Caco-2 (cell line): ENCODE measurements at regions not wholly inside any gene's neighbourhood (a gene's known extent, or its start where the extent isn't known, plus 50 kb on each side); places are given as distances from the start of the nearest gene placed in this dataset.

Experiments
- BruUV-seq: library from RNA; stranded (reverse); fragments of 400-500 nt; replicated peaks from 2 replicates; lab custom pipeline; 2021; lab: Mats Ljungman, UMichigan
- CTCF ChIA-PET: fragments of 300-600 bp; sonication (Branson Sonifier 250); formaldehyde crosslinking; loops from one replicate; lab custom pipeline; 2022; ENCODE audit warnings: antibody characterized with exemption; lab: Charles Lee
- POLR2A ChIA-PET: fragments of 300-600 bp; sonication (Branson Sonifier 250); formaldehyde crosslinking; loops from one replicate; lab custom pipeline; 2022; ENCODE audit warnings: antibody characterized with exemption; lab: Charles Lee
- DNase-seq, 2 experiments: peaks; one replicate each; pipeline versions ENCODE4 v3.0.0 to v3.0.0-alpha.2; 2020 to 2022
- H3K27me3 ChIP-seq: replicated peaks from 2 replicates; pipeline ENCODE4 v1.6.0; 2011; ENCODE audit warnings: low read length; ENCODE audit not compliant: control insufficient read depth, insufficient read depth
- H3K36me3 ChIP-seq: 2 replicates; pipeline ENCODE4 v1.5.1; 2011; ENCODE audit warnings: low read length; ENCODE audit not compliant: control insufficient read depth, insufficient read depth
- H3K4me1 ChIP-seq: fragments of 250-450 bp; sonication (Bioruptor Pico); 2 replicates; pipeline ENCODE4 v1.5.1; 2020; ENCODE audit warnings: mild to moderate bottlenecking
- H3K4me3 ChIP-seq: 2 replicates; pipeline ENCODE4 v1.5.1; 2011; ENCODE audit warnings: low read depth, mild to moderate bottlenecking, control low read depth, low read length
- H3K9me3 ChIP-seq: fragments of 250-450 bp; sonication (Bioruptor Pico); 2 replicates; pipeline ENCODE4 v1.5.1; 2020; ENCODE audit warnings: mild to moderate bottlenecking, moderate library complexity
- H3K27ac Mint-ChIP-seq: one replicate; pipeline ENCODE4 v1.8.0; 2022; ENCODE audit warnings: mixed read lengths; ENCODE audit not compliant: unreplicated experiment
- H3K27me3 Mint-ChIP-seq: one replicate; pipeline ENCODE4 v1.8.0; 2022; ENCODE audit warnings: mixed read lengths; ENCODE audit not compliant: insufficient read depth, unreplicated experiment
- H3K36me3 Mint-ChIP-seq: one replicate; pipeline ENCODE4 v1.8.0; 2022; ENCODE audit warnings: mild to moderate bottlenecking, mixed read lengths; ENCODE audit not compliant: insufficient read depth, unreplicated experiment
- H3K4me1 Mint-ChIP-seq: one replicate; pipeline ENCODE4 v1.8.0; 2022; ENCODE audit warnings: low read depth, mixed read lengths; ENCODE audit not compliant: unreplicated experiment
- H3K4me3 Mint-ChIP-seq: one replicate; pipeline ENCODE4 v1.8.0; 2022; ENCODE audit warnings: mild to moderate bottlenecking, moderate library complexity, mixed read lengths; ENCODE audit not compliant: unreplicated experiment
- H3K9me3 Mint-ChIP-seq: one replicate; pipeline ENCODE4 v1.8.0; 2022; ENCODE audit warnings: mixed read lengths; ENCODE audit not compliant: unreplicated experiment
- CTCF ChIP-seq, 2 experiments: fragments of 200-600 bp in 1 of 2; IDR thresholded peaks; 1 replicate in 1 of 2; 2 replicates in 1 of 2; pipeline versions ENCODE4 v1.5.1 to v1.8.0; 2011 to 2022; ENCODE audit warnings: antibody characterized with exemption in 1 of 2, control low read depth in 1 of 2, inconsistent platforms in 1 of 2, low read depth in 1 of 2, low read length in 1 of 2, mild to moderate bottlenecking in 1 of 2, moderate library complexity in 1 of 2; ENCODE audit not compliant: insufficient read depth in 1 of 2, severe bottlenecking in 1 of 2, unreplicated experiment in 1 of 2
- intact Hi-C: fragments of 100-400 bp; cut with micrococcal nuclease; formaldehyde crosslinking; loops from one replicate; pipeline ENCODE4 v1.10.0; 2022; ENCODE audit not compliant: unreplicated experiment

GRCh38 chr7:54069843-54070242 is 472.3 kb upstream of the VSTM2A start:
- H3K27ac Mint-ChIP-seq, result no peak overlapping the region
- H3K9me3 Mint-ChIP-seq, result no peaks in the 10 kb centered on the region
- intact Hi-C loops, result no loop called here
- no peak overlapping the region for H3K4me3 Mint-ChIP-seq
- H3K27me3 Mint-ChIP-seq, result peaks cover 2% of the 10 kb centered on the region
- Histone ChIP-seq H3K4me3 (no peak overlapping the region), H3K27me3 (no peaks in the 10 kb centered on the region), H3K4me1 (no peaks in the 10 kb centered on the region), H3K9me3 (no peaks in the 10 kb centered on the region), H3K36me3 (no peaks in the 10 kb centered on the region)
- CTCF ChIA-PET, result no interaction called here
- no peak for DNase-seq
- TF ChIP-seq CTCF (IDR thresholded peaks at IDR 0.05; ENCODE audit: insufficient read depth in 1 of 2, low read depth in 1 of 2, low read length in 1 of 2, severe bottlenecking in 1 of 2, unreplicated experiment in 1 of 2), result no peak
- no peaks in the 10 kb centered on the region for H3K36me3 Mint-ChIP-seq
- H3K4me1 Mint-ChIP-seq, result no peaks in the 10 kb centered on the region
- POLR2A ChIA-PET, result no interaction called here
- no TSS peak for BruUV-seq

GRCh38 chr7:54072710-54073109 is 469.5 kb upstream of the VSTM2A start:
- no peak for TF ChIP-seq CTCF (IDR thresholded peaks at IDR 0.05; ENCODE audit: insufficient read depth in 1 of 2, low read depth in 1 of 2, low read length in 1 of 2, severe bottlenecking in 1 of 2, unreplicated experiment in 1 of 2)
- no peaks in the 10 kb centered on the region for H3K27me3 ChIP-seq
- no peak for DNase-seq
- POLR2A ChIA-PET, result no interaction called here
- Mint-ChIP-seq H3K36me3 (no peaks in the 10 kb centered on the region), H3K27ac (no peak overlapping the region), H3K27me3 (peaks cover 2% of the 10 kb centered on the region), H3K4me1 (no peaks in the 10 kb centered on the region), H3K4me3 (no peak overlapping the region), H3K9me3 (no peaks in the 10 kb centered on the region)
- no TSS peak for BruUV-seq
- no peaks in the 10 kb centered on the region for H3K36me3 ChIP-seq
- H3K9me3 ChIP-seq, result no peaks in the 10 kb centered on the region
- intact Hi-C loops, result no loop called here
- CTCF ChIA-PET, result no interaction called here
- no peak overlapping the region for H3K4me3 ChIP-seq
- H3K4me1 ChIP-seq, result no peaks in the 10 kb centered on the region

- CTCF ChIA-PET, result no interaction called here
- Histone ChIP-seq H3K4me3 (no peak overlapping the region), H3K36me3 (no peaks in the 10 kb centered on the region), H3K9me3 (no peaks in the 10 kb centered on the region), H3K4me1 (no peaks in the 10 kb centered on the region), H3K27me3 (no peaks in the 10 kb centered on the region)
- Mint-ChIP-seq H3K4me1 (no peaks in the 10 kb centered on the region), H3K9me3 (no peaks in the 10 kb centered on the region), H3K4me3 (no peak overlapping the region), H3K27ac (no peak overlapping the region), H3K27me3 (peaks cover 11% of the 10 kb centered on the region), H3K36me3 (no peaks in the 10 kb centered on the region)
- intact Hi-C loops, result no loop called here
- no TSS peak for BruUV-seq
- no peak for DNase-seq
- POLR2A ChIA-PET, result no interaction called here
- TF ChIP-seq CTCF (IDR thresholded peaks at IDR 0.05; ENCODE audit: insufficient read depth in 1 of 2, low read depth in 1 of 2, low read length in 1 of 2, severe bottlenecking in 1 of 2, unreplicated experiment in 1 of 2), result no peak
These were observed 465.6 kb upstream of the VSTM2A start for GRCh38 chr7:54076616-54077015.
